ENCODE measurements at regions not wholly inside any gene's neighbourhood (a gene's known extent, or its start where the extent isn't known, plus 50 kb on each side); places are given as distances from the start of the nearest gene placed in this dataset.
A peak's percentile ranks its signal among the peaks of the same experiment; 100 is the strongest.
"Not testable (repeated sequence)": the region's sequence is repeated elsewhere in the genome, so short reads cannot be mapped to it uniquely, and the experiment has no call there.

GRCh38 chr3:155995525-155996370, 124.6 kb upstream of the KCNAB1 start:
- TF ChIP-seq CTCF (conservative IDR thresholded peaks at IDR 0.05; ENCODE audit: low read depth, low read length): peak; percentile 65
- no peak for DNase-seq (ENCODE audit: low read depth)
- H3K4me3 ChIP-seq (ENCODE audit: low read length): no peak overlapping the region

- DNase-seq (ENCODE audit: low read depth): no peak
- no peak overlapping the region for H3K4me3 ChIP-seq (ENCODE audit: low read length)
- TF ChIP-seq CTCF (conservative IDR thresholded peaks at IDR 0.05; ENCODE audit: low read depth, low read length): no peak
Observed at GRCh38 chr3:155996882-155997281, 123.5 kb upstream of the KCNAB1 start.

- not testable (repeated sequence) for H3K4me3 ChIP-seq (ENCODE audit: low read length); DNase-seq (ENCODE audit: low read depth)
Observed at GRCh38 chr3:155998173-155998572, 122.2 kb upstream of the KCNAB1 start.

- DNase-seq (ENCODE audit: low read depth): no peak
- no peak for TF ChIP-seq CTCF (conservative IDR thresholded peaks at IDR 0.05; ENCODE audit: low read depth, low read length)
- no peak overlapping the region for H3K4me3 ChIP-seq (ENCODE audit: low read length)
Observed at GRCh38 chr3:156005736-156006135, 114.6 kb upstream of the KCNAB1 start.

GRCh38 chr3:156010829-156011228, 109.5 kb upstream of the KCNAB1 start:
- DNase-seq (ENCODE audit: low read depth): no peak
- peak; percentile 64 for TF ChIP-seq CTCF (conservative IDR thresholded peaks at IDR 0.05; ENCODE audit: low read depth, low read length)
- H3K4me3 ChIP-seq (ENCODE audit: low read length): no peak overlapping the region

GRCh38 chr3:156014489-156014888, 105.9 kb upstream of the KCNAB1 start:
- no peak for DNase-seq (ENCODE audit: low read depth)
- H3K4me3 ChIP-seq (ENCODE audit: low read length): no peak overlapping the region
- TF ChIP-seq CTCF (conservative IDR thresholded peaks at IDR 0.05; ENCODE audit: low read depth, low read length): no peak

- H3K4me3 ChIP-seq (ENCODE audit: low read length): no peak overlapping the region
- no peak for TF ChIP-seq CTCF (conservative IDR thresholded peaks at IDR 0.05; ENCODE audit: low read depth, low read length)
- DNase-seq (ENCODE audit: low read depth): no peak
Observed at GRCh38 chr3:156016902-156017301, 103.5 kb upstream of the KCNAB1 start.

Data from retinal pigment epithelial cell (primary cell).